PC-9 (cell line): ENCODE measurements at regions not wholly inside any gene's neighbourhood (a gene's known extent, or its start where the extent isn't known, plus 50 kb on each side); places are given as distances from the start of the nearest gene placed in this dataset.

Experiments
- BruUV-seq: library from RNA; stranded (reverse); fragments of 400-500 nt; replicated peaks from 2 replicates; lab custom pipeline; 2021; lab: Mats Ljungman, UMichigan
- CTCF ChIA-PET: fragments of 300-600 bp; sonication (Branson Sonifier 250); formaldehyde crosslinking; loops from one replicate; lab custom pipeline; 2022; ENCODE audit warnings: antibody characterized with exemption; lab: Charles Lee
- POLR2A ChIA-PET: fragments of 300-600 bp; sonication (Branson Sonifier 250); formaldehyde crosslinking; loops from one replicate; lab custom pipeline; 2022; ENCODE audit warnings: antibody characterized with exemption; ENCODE audit not compliant: unreplicated experiment; lab: Charles Lee
- DNase-seq, 2 experiments: peaks; one replicate each; pipeline versions ENCODE4 v3.0.0 to v3.0.0-alpha.2; 2015 to 2022; ENCODE audit warnings: mixed read lengths in 1 of 2
- H2AFZ ChIP-seq: fragments of 200-600 bp; sonication (generic); 2 replicates; pipeline ENCODE4 v1.8.1; 2017; ENCODE audit warnings: antibody characterized with exemption
- H3F3A ChIP-seq: fragments of 200-600 bp; sonication (generic); 2 replicates; pipeline ENCODE4 v1.8.1; 2017; ENCODE audit warnings: antibody characterized with exemption, mild to moderate bottlenecking, low read depth; ENCODE audit not compliant: insufficient read depth
- H3K27ac ChIP-seq: fragments of 200-600 bp; sonication (generic); 2 replicates; pipeline ENCODE4 v1.6.1; 2016; ENCODE audit warnings: mixed run types
- H3K27me3 ChIP-seq: fragments of 200-600 bp; sonication (generic); 2 replicates; pipeline ENCODE4 v1.6.1; 2016; ENCODE audit warnings: low read depth, mixed run types; ENCODE audit not compliant: insufficient read depth
- H3K36me3 ChIP-seq: fragments of 200-600 bp; sonication (generic); 2 replicates; pipeline ENCODE4 v1.6.1; 2016; ENCODE audit warnings: low read depth, mixed run types
- H3K4me1 ChIP-seq: fragments of 200-600 bp; sonication (generic); replicated peaks from 2 replicates; pipeline ENCODE4 v1.6.1; 2016; ENCODE audit warnings: mixed run types; ENCODE audit not compliant: insufficient read depth
- H3K4me2 ChIP-seq: fragments of 200-600 bp; sonication (generic); 2 replicates; pipeline ENCODE4 v1.6.1; 2017; ENCODE audit warnings: mixed run types
- H3K4me3 ChIP-seq: fragments of 200-600 bp; sonication (generic); 2 replicates; pipeline ENCODE4 v1.6.1; 2016; ENCODE audit warnings: mixed run types
- H3K79me2 ChIP-seq: fragments of 200-600 bp; sonication (generic); 2 replicates; pipeline ENCODE4 v1.6.1; 2017; ENCODE audit warnings: low read depth, mixed run types
- H3K9me2 ChIP-seq: fragments of 200-600 bp; sonication (generic); 2 replicates; pipeline ENCODE4 v1.8.1; 2017; ENCODE audit warnings: mild to moderate bottlenecking; ENCODE audit not compliant: insufficient read depth
- H3K9me3 ChIP-seq: fragments of 200-600 bp; sonication (generic); 2 replicates; pipeline ENCODE4 v1.8.1; 2016; ENCODE audit warnings: low read depth; ENCODE audit not compliant: insufficient read depth
- H4K20me1 ChIP-seq: fragments of 200-600 bp; sonication (generic); 2 replicates; pipeline ENCODE4 v1.8.1; 2017; ENCODE audit not compliant: insufficient read depth
- EZH2 ChIP-seq: fragments of 200-600 bp; sonication (generic); IDR thresholded peaks from 2 replicates; pipeline ENCODE4 v1.8.0; 2017; ENCODE audit warnings: antibody characterized with exemption, low read depth
- intact Hi-C: fragments of 100-400 bp; cut with micrococcal nuclease; formaldehyde crosslinking; loops from one replicate; pipeline ENCODE4 v1.10.0; 2022; ENCODE audit not compliant: unreplicated experiment
- TF ChIP-seq, protein P1 (sequence below): fragments of 200-600 bp; sonication (generic); conservative IDR thresholded peaks from 2 replicates; pipeline ENCODE4 v1.6.1; 2017; ENCODE audit warnings: mixed run types, antibody characterized with exemption, mild to moderate bottlenecking, moderate library complexity

DNA sequence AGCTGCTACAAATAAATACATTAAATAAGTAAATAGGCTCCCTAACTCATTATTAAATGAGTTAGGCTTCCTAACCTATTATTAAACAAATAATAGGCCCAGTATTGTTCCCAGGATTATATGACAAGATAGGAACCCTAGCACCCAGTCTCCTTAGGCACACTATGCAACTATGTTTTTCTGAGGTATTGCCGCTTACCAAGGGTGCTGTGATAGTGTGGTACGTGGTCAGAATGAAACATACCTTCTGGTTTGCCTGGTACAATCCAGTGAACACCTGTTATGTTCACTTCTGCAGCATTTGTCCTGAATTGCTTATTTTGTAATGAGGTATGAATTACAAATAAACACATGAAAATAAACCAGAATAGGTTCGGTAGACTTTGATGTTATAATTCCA, 375.6 kb upstream of the GBE1 start:
- no peaks in the 10 kb centered on the region for H3K4me1 ChIP-seq
- BruUV-seq = no TSS peak
- no peak overlapping the region for H3K4me2 ChIP-seq
- ChIA-PET CTCF (no interaction called here), POLR2A (no interaction called here)
- no peak for DNase-seq
- no peaks in the 10 kb centered on the region for H3K9me3 ChIP-seq
- H3F3A ChIP-seq = no peaks in the 10 kb centered on the region
- no peaks in the 10 kb centered on the region for H3K36me3 ChIP-seq
- no peak overlapping the region for H3K4me3 ChIP-seq
- no peaks in the 10 kb centered on the region for H3K9me2 ChIP-seq
- H2AFZ ChIP-seq = no peak overlapping the region
- no peak for TF ChIP-seq EZH2
- TF ChIP-seq, protein P1, sequence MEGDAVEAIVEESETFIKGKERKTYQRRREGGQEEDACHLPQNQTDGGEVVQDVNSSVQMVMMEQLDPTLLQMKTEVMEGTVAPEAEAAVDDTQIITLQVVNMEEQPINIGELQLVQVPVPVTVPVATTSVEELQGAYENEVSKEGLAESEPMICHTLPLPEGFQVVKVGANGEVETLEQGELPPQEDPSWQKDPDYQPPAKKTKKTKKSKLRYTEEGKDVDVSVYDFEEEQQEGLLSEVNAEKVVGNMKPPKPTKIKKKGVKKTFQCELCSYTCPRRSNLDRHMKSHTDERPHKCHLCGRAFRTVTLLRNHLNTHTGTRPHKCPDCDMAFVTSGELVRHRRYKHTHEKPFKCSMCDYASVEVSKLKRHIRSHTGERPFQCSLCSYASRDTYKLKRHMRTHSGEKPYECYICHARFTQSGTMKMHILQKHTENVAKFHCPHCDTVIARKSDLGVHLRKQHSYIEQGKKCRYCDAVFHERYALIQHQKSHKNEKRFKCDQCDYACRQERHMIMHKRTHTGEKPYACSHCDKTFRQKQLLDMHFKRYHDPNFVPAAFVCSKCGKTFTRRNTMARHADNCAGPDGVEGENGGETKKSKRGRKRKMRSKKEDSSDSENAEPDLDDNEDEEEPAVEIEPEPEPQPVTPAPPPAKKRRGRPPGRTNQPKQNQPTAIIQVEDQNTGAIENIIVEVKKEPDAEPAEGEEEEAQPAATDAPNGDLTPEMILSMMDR = no peak
- no peak overlapping the region for H3K27ac ChIP-seq
- H4K20me1 ChIP-seq = no peaks in the 10 kb centered on the region
- H3K79me2 ChIP-seq = no peaks in the 10 kb centered on the region
- intact Hi-C loops = no loop called here
- H3K27me3 ChIP-seq = no peaks in the 10 kb centered on the region

DNA sequence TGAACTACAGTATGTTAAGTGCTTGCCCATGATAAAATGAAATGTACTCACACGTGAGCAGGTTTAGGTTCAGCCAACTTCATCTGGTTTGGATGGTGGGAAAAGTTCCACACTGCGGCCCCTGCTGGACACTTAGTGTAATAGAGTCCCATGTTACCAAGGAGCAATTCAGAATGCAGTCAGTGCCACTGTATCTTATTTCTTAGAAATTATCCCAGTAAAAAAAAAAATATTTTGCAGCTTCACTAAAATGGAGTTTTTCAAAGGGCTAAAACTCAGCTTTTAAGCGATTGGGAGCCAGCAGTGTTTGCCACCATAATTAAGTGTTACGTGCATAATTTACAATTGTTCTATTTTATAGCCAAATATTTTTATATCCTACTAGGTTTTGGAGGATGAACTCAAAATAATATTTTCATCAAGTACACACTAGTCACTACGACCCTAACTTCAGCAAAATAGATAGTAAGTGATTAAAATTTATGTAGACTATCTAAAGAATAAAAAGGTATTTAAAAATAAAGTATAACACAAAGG, 371.7 kb upstream of the GBE1 start:
- H3K4me2 ChIP-seq = no peak overlapping the region
- no peak for TF ChIP-seq EZH2
- TF ChIP-seq, protein P1 = peak; percentile 82
- H3K9me2 ChIP-seq = no peaks in the 10 kb centered on the region
- H3K4me3 ChIP-seq = no peak overlapping the region
- ChIA-PET POLR2A (no interaction called here), CTCF (no interaction called here)
- no peaks in the 10 kb centered on the region for H3K36me3 ChIP-seq
- H3F3A ChIP-seq = no peaks in the 10 kb centered on the region
- no peaks in the 10 kb centered on the region for H3K9me3 ChIP-seq
- no TSS peak for BruUV-seq
- H4K20me1 ChIP-seq = no peaks in the 10 kb centered on the region
- DNase-seq = peak in 1 of 2 experiments; percentile 29
- H2AFZ ChIP-seq = no peak overlapping the region
- H3K27me3 ChIP-seq = no peaks in the 10 kb centered on the region
- intact Hi-C loops = loop anchor here (1.0 kb wide), 1 partner anchor 467 kb away; no protein-coding TSS in a partner anchor
- no peaks in the 10 kb centered on the region for H3K4me1 ChIP-seq
- H3K27ac ChIP-seq = no peak overlapping the region
- H3K79me2 ChIP-seq = no peaks in the 10 kb centered on the region

DNA sequence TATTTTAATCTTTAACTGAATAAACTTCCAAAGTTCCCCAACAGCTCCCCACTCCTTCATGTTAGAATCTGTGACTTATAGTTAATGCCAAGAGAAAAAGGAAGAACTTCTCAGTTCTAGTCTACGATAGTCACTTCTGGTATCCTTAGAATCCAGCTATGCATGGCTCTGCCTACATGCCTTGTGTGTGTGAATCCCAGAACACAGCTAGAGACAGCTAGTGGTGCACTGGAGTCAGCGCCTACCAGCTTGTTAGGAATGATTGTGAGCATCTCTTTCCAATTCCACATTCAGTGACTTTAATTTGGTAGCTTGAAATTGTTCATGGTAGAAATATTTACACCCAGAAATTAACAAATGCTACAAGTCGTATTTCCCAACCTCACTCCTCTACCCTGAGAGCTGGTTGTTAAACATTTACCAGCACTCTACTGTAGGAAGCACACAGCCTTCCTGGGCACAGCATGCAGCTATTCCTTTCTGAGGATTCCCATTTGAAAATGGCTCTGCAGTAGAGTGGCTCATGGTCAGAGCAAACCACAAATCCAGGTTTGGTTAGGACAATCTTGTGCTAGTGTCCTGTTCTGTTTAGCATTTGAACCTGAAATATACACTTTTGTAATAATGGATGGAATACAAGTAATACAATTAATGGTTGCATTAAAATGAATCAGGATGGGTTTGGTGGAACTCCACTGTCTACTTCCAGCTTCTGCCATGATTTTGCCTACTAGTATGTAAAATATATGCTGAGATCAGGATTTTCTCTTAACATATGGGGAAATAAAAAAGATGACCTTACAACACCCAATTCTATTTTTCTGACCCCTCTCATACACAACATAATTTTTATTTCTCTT, 371.0 kb upstream of the GBE1 start:
- DNase-seq = no peak
- no peaks in the 10 kb centered on the region for H3K9me2 ChIP-seq
- H3K4me2 ChIP-seq = no peak overlapping the region
- H3K36me3 ChIP-seq = no peaks in the 10 kb centered on the region
- no peaks in the 10 kb centered on the region for H3F3A ChIP-seq
- H3K4me1 ChIP-seq = no peaks in the 10 kb centered on the region
- CTCF ChIA-PET = no interaction called here
- BruUV-seq = no TSS peak
- no peaks in the 10 kb centered on the region for H3K27me3 ChIP-seq
- POLR2A ChIA-PET = no interaction called here
- no peaks in the 10 kb centered on the region for H3K79me2 ChIP-seq
- H2AFZ ChIP-seq = no peak overlapping the region
- H3K9me3 ChIP-seq = no peaks in the 10 kb centered on the region
- intact Hi-C loops = loop anchor here (1.0 kb wide), 1 partner anchor 466 kb away; no protein-coding TSS in a partner anchor
- no peak overlapping the region for H3K27ac ChIP-seq
- TF ChIP-seq, protein P1 = no peak
- TF ChIP-seq EZH2 = no peak
- no peak overlapping the region for H3K4me3 ChIP-seq
- H4K20me1 ChIP-seq = no peaks in the 10 kb centered on the region
